ENCODE measurements at regions not wholly inside any gene's neighbourhood (a gene's known extent, or its start where the extent isn't known, plus 50 kb on each side); places are given as distances from the start of the nearest gene placed in this dataset.
"Not testable (repeated sequence)": the region's sequence is repeated elsewhere in the genome, so short reads cannot be mapped to it uniquely, and the experiment has no call there.

GRCh38 chr10:26355241-26355640, 82.9 kb upstream of the APBB1IP start:
- DNase-seq (ENCODE audit: low read depth in 3 of 3), result no peak

DNA sequence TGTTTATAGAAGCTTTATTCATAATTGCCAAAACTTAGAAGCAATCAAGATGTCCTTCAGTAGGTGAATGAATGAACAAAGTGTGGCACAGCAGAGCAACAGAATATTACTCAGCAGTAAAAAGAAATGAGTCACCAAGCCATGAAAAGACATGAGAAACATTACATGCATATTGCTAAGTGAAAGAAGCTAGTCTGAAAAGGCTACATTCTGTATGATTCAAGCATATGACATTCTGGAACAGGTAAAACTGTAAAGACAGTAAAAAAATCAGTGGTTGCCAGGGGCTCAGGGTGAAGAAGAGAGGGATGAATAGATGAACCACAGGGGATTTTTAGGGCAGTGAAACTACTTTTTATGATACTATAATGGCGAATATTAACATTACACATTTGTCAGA, 80.9 kb upstream of the APBB1IP start:
- no peak for DNase-seq (ENCODE audit: low read depth in 3 of 3)

DNA sequence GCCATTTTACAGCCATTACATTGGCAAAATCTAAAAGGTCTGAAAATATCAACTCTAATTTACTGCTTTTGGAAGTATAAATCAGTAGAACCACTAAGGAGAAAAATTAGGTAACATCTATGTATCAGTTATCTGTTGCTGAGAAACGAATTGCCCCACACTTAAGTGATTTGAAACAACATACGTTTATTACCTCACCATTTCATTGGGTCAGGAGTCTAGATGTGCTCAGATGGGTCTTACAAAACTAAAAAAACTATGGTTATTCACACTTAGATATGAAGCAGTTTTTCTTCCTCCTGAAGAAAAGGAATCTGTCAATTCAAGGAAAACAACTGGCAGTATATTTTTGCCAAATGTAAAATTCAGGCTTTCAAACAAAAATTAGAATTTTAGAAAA, 80.1 kb upstream of the APBB1IP start:
- no peak for DNase-seq (ENCODE audit: low read depth in 3 of 3)

DNA sequence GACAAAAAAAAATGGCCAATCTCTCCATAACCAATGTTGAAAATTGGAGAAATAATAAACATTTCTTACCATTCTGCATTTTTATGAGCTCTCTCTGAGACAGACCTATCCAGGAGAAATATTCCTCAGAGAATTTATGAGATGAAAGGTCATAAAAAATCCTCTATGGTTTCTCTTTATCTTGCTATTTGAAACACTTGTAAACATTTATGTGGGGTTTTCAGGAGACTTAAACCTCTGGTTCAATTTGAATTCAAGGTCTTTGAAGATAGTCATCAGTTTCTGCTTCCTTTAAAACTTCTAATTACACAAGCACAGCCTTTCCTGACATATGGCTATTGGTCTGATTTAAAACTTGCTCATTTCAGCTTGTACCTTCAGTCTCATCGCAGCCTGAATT, 78.5 kb upstream of the APBB1IP start:
- no peak for DNase-seq (ENCODE audit: low read depth in 3 of 3)

DNA sequence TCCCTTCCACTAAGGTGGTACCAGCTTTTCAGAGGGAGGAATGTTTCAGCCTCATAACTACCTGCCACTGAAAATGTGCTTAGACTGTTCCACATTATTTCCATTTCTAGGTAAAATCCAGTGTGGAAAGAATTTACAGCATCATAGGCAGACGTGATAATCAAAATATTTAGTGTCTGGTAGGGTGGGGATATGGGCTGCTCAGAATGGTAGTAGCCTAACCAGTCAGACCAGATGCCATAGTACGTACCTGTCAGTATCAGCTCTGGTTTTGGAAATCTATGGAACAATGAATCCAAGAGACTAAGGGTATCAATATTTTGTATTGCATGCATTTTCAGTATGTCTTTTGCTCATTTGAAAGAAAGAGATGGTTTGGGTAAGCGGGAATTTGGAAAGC, 76.8 kb upstream of the APBB1IP start:
- no peak for DNase-seq (ENCODE audit: low read depth in 3 of 3)

- DNase-seq (ENCODE audit: low read depth in 3 of 3), result no peak
Measured at GRCh38 chr10:26361971-26362370, 76.2 kb upstream of the APBB1IP start.

- no peak for DNase-seq (ENCODE audit: low read depth in 3 of 3)
Measured at GRCh38 chr10:26365681-26366358, 72.3 kb upstream of the APBB1IP start.

DNA sequence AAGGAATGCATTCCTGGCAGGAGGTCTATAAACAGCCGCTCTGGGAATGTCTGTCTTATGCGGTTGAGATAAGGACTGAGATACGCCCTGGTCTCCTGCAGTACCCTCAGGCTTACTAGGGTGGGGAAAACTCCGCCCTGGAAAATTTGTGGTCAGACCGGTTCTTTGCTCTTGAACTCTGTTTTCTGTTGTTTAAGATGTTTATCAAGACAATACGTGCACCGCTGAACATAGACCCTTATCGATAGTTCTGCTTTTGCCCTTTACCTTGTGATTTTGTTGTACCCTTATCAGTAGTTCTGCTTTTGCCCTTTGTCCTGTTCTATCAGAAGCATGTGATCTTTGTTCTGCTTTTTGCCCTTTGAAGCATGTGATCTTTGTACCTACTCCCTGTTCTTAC, 71.1 kb upstream of the APBB1IP start:
- not testable (repeated sequence) for DNase-seq (ENCODE audit: low read depth in 3 of 3)

DNA sequence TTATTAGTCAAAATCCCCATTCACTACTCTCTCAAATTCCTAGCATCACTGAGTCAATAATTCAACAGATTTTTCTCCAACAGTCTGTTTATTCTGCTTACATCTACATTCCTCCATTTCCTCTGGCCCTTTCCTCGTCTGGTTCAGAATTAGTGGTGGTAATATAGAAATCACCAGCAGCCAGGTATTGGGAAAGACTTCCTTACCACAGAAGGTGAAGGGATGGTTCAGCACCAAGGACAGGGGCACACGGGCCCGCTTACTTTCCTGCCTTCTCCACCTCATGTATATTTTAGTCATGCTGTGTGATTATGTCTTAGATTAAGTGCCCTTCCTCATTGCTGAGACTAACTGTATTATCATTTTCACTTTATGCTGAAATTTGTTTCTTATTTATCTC, 70.4 kb upstream of the APBB1IP start:
- DNase-seq (ENCODE audit: low read depth in 3 of 3), result peak in 1 of 3 experiments; percentile 26

DNA sequence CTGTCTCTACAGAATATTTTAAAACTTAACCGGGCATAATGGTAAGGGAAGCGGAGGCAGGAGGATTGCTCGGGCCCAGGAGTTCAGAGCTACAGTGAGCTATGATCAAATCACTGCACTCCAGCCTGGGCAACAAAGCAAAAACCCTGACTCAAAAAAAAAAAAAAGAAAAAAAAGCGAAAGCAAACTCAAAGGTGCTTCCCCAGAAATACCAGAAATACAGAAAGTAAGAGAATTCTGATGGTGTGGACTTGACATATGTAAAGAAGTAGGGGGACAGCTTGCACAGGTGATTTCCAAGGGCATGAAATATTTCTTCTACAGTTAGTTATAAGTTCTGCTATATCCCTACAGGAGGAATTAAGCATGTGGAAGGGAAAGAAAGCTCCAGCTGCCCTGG, 69.7 kb upstream of the APBB1IP start:
- DNase-seq (ENCODE audit: low read depth in 3 of 3), result no peak

DNA sequence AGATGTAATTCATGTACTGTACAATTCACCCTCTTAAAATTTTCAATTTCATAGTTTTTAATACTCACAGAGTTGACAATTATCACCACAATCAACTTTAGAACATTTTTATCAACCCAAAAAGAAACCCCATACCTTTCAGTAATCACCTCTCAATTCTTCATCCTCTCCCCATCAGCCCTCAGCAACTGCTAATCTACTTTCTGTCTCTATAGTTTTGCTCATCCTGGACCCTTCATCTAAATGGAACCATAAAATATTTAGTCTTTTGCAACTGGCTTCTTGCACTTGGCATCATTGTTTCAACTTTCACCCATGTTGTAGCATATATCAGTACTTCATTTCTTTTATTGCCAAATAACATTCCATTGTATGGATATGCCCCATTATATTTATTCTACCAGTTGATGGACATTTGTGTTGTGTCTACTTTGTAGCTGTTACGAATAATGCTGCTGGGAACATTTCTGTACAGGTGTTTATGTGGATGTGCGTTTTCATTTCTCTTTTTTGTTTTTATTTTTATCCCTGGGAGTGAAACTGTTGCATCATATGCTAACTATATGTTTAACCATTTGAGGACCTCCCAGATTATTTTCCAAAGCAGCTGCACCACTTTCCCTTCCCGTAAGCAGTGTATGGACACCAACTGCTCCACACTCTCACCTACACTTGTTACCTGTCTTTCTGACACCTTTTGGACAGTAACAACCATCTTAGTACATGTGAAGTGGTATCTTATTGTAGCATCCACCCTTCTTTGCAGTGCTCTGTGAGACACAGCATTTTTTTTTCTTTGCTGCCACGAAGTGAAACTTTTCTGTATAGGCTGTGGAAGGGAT, 65.4 kb upstream of the APBB1IP start:
- no peak for DNase-seq (ENCODE audit: low read depth in 3 of 3)

DNA sequence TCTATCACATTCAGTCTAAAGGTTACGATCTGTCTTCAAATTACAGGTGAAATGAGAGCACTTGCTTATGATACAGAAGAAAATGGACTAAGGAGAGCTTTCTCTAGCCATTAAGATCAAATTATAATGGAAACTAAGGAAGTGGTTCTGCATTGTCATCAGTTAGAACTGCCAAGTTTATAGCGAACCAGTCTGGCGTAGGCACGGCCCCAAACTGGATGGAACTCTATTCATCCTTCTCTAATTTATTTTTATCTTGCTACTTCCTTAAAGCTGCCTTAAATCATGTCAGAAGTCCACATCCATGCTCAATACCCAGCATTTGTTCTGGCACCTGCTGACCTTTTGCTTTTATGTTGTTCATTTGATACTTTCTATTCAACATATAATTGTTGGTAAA, 63.7 kb upstream of the APBB1IP start:
- DNase-seq (ENCODE audit: low read depth in 3 of 3), result no peak

DNA sequence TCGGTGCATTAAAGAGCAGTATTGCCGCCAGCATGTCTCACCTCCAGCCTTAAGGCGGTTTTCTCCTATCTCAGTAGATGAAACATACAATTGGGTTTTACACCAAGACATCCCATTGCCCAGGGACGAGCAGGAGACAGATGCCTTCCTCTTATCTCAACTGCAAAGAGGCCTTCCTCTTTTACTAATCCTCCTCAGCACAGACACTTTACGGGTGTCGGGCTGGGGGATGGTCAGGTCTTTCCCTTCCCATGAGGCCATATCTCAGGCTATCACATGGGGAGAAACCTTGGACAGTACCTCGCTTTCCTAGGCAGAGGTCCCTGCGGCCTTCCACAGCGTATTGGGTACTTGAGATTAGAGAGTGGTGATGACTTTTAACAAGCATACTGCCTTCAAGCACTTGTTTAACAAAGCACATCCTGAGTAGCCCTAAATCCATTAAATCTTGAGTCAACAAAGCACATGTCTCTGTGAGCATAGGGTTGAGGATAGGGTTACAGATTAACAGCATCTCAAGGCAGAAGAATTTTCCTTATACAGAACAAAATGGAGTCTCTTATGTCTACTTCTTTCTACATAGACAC, 60.8 kb upstream of the APBB1IP start:
- DNase-seq (ENCODE audit: low read depth in 3 of 3), result not testable (repeated sequence)

GRCh38 chr10:26378861-26379294, 59.3 kb upstream of the APBB1IP start:
- no peak for DNase-seq (ENCODE audit: low read depth in 3 of 3)

DNA sequence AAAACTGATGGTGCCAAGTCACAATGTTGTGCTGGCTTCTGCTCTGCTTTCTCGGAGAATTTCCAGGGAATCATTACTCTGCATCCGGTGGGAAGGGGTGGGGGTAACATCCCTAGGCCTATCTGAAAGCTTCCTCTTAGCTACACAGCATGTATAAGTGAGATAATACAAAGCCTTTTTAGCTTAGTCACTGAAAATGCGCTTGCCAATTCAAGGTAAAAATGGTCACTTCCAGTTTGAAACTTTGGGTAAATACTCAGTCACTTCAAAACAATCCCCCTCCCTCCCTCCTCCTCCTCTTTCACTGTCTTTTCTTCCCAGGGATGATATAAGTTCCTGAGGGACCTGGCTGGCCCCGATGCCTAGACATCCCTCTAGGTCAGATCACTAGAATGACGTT, 57.3 kb upstream of the APBB1IP start:
- no peak for DNase-seq (ENCODE audit: low read depth in 3 of 3)

DNA sequence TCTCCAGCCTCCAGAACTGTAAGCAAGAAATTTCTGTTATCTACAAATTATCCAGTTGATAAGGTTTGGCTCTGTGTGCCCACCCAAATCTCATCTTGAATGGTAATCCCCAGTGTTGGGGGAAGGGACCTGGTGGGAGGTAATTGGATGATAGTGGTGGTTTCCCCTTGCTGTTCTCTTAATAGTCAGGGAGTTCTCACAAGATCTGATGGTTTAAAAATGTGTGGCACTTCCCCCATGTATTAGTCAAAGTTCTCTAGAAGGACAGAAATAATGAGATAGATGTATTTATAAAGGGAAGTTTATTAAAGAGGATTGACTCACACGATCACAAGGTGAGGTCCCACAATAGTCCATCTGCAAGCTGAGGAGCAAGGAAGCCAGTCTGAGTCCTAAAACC, 56.2 kb upstream of the APBB1IP start:
- no peak for DNase-seq (ENCODE audit: low read depth in 3 of 3)

DNA sequence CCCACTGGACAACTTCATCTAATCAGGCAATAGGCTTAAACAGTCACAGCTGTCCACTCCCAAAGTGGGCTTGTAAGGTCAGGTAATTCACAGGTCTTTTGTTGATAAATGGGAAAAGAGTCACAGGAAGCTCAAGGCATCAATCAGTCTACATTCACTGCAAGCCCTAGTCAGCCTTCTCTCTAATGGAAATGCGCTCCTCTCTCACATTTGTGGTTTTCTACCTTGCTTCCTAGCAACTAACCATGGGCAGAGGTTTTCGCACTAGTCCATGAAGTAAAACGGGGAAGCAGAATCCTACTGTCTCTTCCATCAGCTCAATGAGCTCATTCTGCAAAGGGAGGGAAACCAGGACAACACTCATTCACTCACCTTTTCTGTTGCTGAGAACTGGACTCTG, 53.5 kb upstream of the APBB1IP start:
- DNase-seq (ENCODE audit: low read depth in 3 of 3), result no peak

- no peak for DNase-seq (ENCODE audit: low read depth in 3 of 3)
Measured at GRCh38 chr10:26385443-26385842, 52.7 kb upstream of the APBB1IP start.

DNA sequence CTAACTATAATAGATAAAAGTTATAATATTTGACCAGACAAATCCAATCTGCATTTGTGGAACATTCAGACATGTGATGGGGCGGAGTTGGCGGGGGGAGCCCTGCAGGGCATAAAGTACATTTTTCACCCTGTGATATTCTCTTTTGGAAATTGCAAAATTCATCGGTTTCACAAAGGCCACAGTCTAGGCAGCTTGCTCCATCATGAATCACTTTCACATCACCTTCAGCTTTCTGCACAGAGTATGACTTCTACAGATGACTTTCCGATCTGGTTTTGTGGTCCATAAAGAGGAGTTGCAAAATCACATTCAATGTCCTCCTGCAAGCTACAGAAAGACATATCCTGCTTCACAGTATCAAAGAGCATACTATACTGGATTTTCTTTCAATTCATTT, 51.4 kb upstream of the APBB1IP start:
- DNase-seq (ENCODE audit: low read depth in 3 of 3), result no peak

Data from stimulated activated CD4-positive, alpha-beta T cell treated with anti-CD3 and anti-CD28 coated beads, TNF-alpha, amount 100 ng/mL, for 24 hours (primary cell).